ENCODE measurements at regions not wholly inside any gene's neighbourhood (a gene's known extent, or its start where the extent isn't known, plus 50 kb on each side); places are given as distances from the start of the nearest gene placed in this dataset.

- intact Hi-C loops (cut with DNase I; ENCODE audit: low total_unique reads): no loop called here
- no peak for DNase-seq
- Histone ChIP-seq H3K27ac (no peak overlapping the region), H3K9me3 (no peaks in the 10 kb centered on the region), H3K36me3 (no peaks in the 10 kb centered on the region), H3K4me1 (peaks cover 0 to 3% of the 10 kb centered on the region in 2 donors), H3K27me3 (no peaks in the 10 kb centered on the region), H3K4me3 (no peak overlapping the region)
- TF ChIP-seq POLR2A (IDR thresholded peaks at IDR 0.05): no peak
- TF ChIP-seq, protein P1, sequence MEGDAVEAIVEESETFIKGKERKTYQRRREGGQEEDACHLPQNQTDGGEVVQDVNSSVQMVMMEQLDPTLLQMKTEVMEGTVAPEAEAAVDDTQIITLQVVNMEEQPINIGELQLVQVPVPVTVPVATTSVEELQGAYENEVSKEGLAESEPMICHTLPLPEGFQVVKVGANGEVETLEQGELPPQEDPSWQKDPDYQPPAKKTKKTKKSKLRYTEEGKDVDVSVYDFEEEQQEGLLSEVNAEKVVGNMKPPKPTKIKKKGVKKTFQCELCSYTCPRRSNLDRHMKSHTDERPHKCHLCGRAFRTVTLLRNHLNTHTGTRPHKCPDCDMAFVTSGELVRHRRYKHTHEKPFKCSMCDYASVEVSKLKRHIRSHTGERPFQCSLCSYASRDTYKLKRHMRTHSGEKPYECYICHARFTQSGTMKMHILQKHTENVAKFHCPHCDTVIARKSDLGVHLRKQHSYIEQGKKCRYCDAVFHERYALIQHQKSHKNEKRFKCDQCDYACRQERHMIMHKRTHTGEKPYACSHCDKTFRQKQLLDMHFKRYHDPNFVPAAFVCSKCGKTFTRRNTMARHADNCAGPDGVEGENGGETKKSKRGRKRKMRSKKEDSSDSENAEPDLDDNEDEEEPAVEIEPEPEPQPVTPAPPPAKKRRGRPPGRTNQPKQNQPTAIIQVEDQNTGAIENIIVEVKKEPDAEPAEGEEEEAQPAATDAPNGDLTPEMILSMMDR (IDR thresholded peaks at IDR 0.05): no peak
Observed at GRCh38 chr2:58914733-58915505, 673.8 kb upstream of the FANCL start.

DNA sequence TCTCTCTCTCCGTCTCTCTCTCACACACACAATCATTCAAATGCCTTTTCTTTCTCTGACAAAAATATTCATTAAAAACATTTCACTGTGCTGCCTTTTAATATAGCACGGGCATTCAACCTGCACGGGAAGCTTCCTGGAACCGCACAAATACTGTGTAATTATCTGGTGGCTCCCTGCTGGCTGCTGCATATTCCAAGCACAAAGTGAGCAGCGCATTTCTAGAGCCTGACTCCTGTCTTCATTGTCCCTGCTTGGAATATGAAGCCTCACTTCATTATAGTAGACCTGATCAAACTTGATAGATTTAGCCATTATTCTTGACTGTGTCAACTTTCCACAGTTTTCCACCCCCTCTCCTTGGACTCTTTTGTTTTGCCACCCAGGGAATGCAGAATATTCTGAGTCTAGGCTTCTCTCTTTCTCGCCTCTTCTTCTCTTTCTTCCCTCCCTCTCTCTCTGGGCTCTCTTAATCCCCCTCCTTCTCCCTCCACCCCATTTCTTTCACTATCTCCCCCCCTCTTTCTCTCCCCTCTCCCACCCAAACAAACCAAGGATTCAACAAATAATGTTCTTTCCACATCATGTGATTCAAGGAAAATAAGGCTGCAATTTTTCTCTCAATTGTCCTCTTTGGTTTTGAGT is 672.1 kb upstream of the FANCL start:
- H3K9me3 ChIP-seq: no peaks in the 10 kb centered on the region
- DNase-seq: no peak
- peaks cover 0 to 3% of the 10 kb centered on the region in 2 donors for H3K4me1 ChIP-seq
- H3K4me3 ChIP-seq: no peak overlapping the region
- no peak overlapping the region for H3K27ac ChIP-seq
- H3K27me3 ChIP-seq: no peaks in the 10 kb centered on the region
- intact Hi-C loops (cut with DNase I; ENCODE audit: low total_unique reads): no loop called here
- TF ChIP-seq, protein P1 (IDR thresholded peaks at IDR 0.05): no peak
- H3K36me3 ChIP-seq: no peaks in the 10 kb centered on the region

DNA sequence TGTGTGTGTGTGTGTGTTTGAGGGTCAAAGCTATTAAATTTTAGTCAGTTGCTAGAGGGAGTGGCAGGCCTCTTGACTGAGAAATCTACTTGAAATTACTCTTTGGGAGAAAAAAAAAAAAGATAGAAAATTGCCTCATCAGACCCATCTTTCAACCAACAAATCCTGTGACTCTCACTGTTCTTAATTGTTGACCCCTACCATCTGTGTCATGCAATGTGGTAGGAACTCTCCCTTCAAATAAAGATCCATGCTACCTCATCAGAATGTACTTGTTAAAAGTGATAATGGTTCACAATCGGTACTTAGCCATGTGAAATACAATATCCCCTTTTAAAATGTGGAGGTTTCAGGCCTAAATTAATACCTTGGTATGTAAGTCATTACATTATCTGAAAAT is 670.8 kb upstream of the FANCL start:
- no peaks in the 10 kb centered on the region for H3K27me3 ChIP-seq
- no peaks in the 10 kb centered on the region for H3K9me3 ChIP-seq
- H3K36me3 ChIP-seq: no peaks in the 10 kb centered on the region
- no peak for DNase-seq
- no peak overlapping the region for H3K4me3 ChIP-seq
- intact Hi-C loops (cut with DNase I; ENCODE audit: low total_unique reads): no loop called here
- H3K27ac ChIP-seq: no peak overlapping the region
- peaks cover 0 to 3% of the 10 kb centered on the region in 2 donors for H3K4me1 ChIP-seq
- TF ChIP-seq, protein P1 (IDR thresholded peaks at IDR 0.05): no peak
- no peak for TF ChIP-seq POLR2A (IDR thresholded peaks at IDR 0.05)

DNA sequence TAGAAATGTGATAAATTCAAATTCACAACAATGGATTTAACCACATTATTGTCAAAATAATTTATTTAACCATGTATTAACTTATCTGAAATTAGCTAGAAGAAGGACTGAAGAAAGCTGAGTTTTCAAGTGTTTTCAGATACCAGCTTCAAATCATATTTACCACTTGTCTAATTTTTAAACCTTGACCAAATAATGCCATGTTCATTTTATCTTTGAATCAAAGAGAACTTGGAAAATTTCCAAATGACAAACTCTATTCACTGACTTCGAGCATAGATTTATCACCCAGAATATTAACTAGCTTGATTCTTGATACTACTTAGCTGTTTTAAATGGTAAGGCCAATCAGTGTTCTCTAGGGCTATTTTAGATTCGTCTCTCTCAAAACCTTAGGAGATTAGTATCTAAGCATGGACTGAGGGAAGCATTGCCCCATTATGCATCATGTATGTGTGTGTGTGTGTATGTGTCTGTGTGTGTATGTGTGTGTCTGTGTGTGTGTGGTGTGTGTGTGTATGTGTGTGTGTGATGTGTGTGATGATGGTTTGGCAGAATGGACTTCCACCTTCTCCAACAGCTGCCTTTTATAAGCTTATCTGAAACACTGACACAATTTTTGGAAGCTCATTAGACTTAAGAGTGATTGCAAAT is 667.5 kb upstream of the FANCL start:
- Histone ChIP-seq H3K4me3 (no peak overlapping the region), H3K27me3 (no peaks in the 10 kb centered on the region), H3K4me1 (no peaks in the 10 kb centered on the region), H3K36me3 (no peaks in the 10 kb centered on the region), H3K9me3 (no peaks in the 10 kb centered on the region), H3K27ac (no peak overlapping the region)
- TF ChIP-seq, protein P1 (IDR thresholded peaks at IDR 0.05): no peak
- TF ChIP-seq POLR2A (IDR thresholded peaks at IDR 0.05): no peak
- intact Hi-C loops (cut with DNase I; ENCODE audit: low total_unique reads): no loop called here
- DNase-seq: no peak

DNA sequence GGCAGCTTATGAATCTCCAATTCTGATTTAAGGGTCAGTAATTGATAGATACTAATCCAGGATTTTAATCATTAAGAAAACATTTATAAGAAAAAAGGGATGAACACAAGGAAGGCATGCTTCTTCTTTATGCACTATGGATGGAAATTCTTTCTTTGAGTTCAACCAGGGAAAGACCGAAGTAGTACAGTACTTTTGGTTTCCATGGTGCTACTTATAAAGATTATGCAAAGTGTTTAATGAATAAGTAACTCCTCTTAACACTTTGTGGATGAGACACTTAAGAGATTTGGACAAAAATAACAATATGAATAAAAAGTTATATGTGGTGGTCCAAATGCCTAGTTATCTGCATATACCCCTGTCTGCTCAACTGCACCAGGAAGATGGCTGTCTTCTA is 666.5 kb upstream of the FANCL start:
- DNase-seq: no peak
- intact Hi-C loops (cut with DNase I; ENCODE audit: low total_unique reads): no loop called here
- Histone ChIP-seq H3K9me3 (no peaks in the 10 kb centered on the region), H3K27me3 (no peaks in the 10 kb centered on the region), H3K27ac (no peak overlapping the region), H3K36me3 (no peaks in the 10 kb centered on the region), H3K4me3 (no peak overlapping the region), H3K4me1 (no peaks in the 10 kb centered on the region)
- TF ChIP-seq, protein P1 (IDR thresholded peaks at IDR 0.05): no peak
- TF ChIP-seq POLR2A (IDR thresholded peaks at IDR 0.05): no peak
